Gastroesophageal sphincter (tissue), 3 donors: ENCODE measurements at regions not wholly inside any gene's neighbourhood (a gene's known extent, or its start where the extent isn't known, plus 50 kb on each side); places are given as distances from the start of the nearest gene placed in this dataset.

Experiments
- POLR2A ChIP-seq, 2 donors: fragments of 450-650 bp; IDR thresholded peaks; one replicate each; pipeline ENCODE4 v1.6.1; 2017; ENCODE audit warnings: antibody characterized with exemption in 2 of 2, mild to moderate bottlenecking in 2 of 2, moderate library complexity in 1 of 2
- POLR2AphosphoS5 ChIP-seq: sonication (generic); formaldehyde crosslinking; IDR thresholded peaks from one replicate; pipeline ENCODE4 v1.6.1; 2017; ENCODE audit warnings: antibody characterized with exemption
- TF ChIP-seq, protein P1 (sequence below), 4 experiments: fragments of 200-600 bp in 2 of 4; fragments of 450-650 bp in 2 of 4; sonication (generic) in 1 of 4; IDR thresholded peaks; one replicate each; pipeline ENCODE4 v1.5.1; 2017 to 2019; ENCODE audit warnings: antibody characterized with exemption in 4 of 4, mild to moderate bottlenecking in 2 of 4, moderate library complexity in 2 of 4

DNA sequence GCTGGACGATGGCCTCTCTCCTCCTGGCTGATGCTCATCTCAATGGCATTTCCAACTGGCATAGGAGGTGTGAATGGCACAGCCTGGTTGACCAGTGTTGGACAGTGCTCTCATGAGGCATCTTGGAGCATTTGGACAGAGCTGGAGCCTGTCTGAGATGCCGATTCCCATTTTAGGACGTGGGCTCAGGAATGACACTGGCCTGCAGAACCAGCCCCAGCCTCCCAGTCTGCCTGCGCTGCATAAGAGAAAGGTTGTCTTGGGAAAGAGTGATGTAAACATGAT is 118.2 kb upstream of the COPS8 start:
- TF ChIP-seq POLR2AphosphoS5 (no peak), POLR2A (IDR thresholded peaks at IDR 0.05) (no peak)
- TF ChIP-seq, protein P1, sequence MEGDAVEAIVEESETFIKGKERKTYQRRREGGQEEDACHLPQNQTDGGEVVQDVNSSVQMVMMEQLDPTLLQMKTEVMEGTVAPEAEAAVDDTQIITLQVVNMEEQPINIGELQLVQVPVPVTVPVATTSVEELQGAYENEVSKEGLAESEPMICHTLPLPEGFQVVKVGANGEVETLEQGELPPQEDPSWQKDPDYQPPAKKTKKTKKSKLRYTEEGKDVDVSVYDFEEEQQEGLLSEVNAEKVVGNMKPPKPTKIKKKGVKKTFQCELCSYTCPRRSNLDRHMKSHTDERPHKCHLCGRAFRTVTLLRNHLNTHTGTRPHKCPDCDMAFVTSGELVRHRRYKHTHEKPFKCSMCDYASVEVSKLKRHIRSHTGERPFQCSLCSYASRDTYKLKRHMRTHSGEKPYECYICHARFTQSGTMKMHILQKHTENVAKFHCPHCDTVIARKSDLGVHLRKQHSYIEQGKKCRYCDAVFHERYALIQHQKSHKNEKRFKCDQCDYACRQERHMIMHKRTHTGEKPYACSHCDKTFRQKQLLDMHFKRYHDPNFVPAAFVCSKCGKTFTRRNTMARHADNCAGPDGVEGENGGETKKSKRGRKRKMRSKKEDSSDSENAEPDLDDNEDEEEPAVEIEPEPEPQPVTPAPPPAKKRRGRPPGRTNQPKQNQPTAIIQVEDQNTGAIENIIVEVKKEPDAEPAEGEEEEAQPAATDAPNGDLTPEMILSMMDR (IDR thresholded peaks at IDR 0.05) = no peak
